Lower leg skin (tissue), 4 donors: ENCODE measurements at regions not wholly inside any gene's neighbourhood (a gene's known extent, or its start where the extent isn't known, plus 50 kb on each side); places are given as distances from the start of the nearest gene placed in this dataset.

ENCODE experiments used
- DNase-seq, 2 donors: peaks; one replicate each; pipeline ENCODE4 v3.0.0-alpha.2; 2019; ENCODE audit warnings: low spot score in 2 of 2
- H3K4me3 ChIP-seq: fragments of 200-600 bp; sonication (generic); 2 replicates; pipeline ENCODE4 v1.5.1; 2017; ENCODE audit warnings: mild to moderate bottlenecking, low read depth; ENCODE audit not compliant: poor library complexity, severe bottlenecking
- POLR2A ChIP-seq, 2 donors: fragments of 450-650 bp; IDR thresholded peaks; one replicate each; pipeline ENCODE4 v1.6.1; 2016 to 2017; ENCODE audit warnings: antibody characterized with exemption in 2 of 2, mild to moderate bottlenecking in 1 of 2, moderate library complexity in 1 of 2
- WGBS, 2 donors: methylation state at CpG; one replicate each; pipeline ENCODE4 v1.1.5; 2018; 5-methylcytosine and 5-hydroxymethylcytosine counted together
- intact Hi-C: fragments of 100-400 bp; cut with DNase I; formaldehyde crosslinking; loops from one replicate; pipeline ENCODE4 v1.15.0; 2023; ENCODE audit warnings: low total_unique reads
- TF ChIP-seq, protein P1 (sequence below), 3 donors: fragments of 450-650 bp; IDR thresholded peaks; one replicate each; pipeline ENCODE4 v1.5.1; 2016; ENCODE audit warnings: antibody characterized with exemption in 3 of 3, mild to moderate bottlenecking in 3 of 3, moderate library complexity in 2 of 3

DNA sequence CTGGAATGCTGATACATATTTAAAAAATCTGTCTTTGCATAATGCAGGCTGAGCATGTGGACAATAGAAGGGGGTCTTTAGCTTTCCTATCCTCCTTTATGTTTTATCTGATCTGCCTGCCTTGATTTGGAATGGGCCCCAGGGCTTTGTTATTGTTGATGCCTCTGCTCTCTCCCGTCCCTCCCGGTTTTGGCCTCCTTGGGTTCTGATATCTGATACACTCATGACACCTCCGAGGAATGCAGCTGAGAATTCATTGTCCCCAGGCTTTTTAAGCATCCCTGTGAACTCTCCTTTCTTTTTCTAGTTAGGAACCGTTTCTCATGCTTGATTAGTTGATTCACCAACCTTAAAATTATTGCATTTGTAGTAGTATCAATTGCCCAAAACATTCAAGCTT is 185.5 kb upstream of the RALGAPA2 start:
- 20 to 22% methylated on average over 4 of the region's 4 CpGs for WGBS, 2 donors
- H3K4me3 ChIP-seq, result no peak overlapping the region
- TF ChIP-seq POLR2A (IDR thresholded peaks at IDR 0.05), result no peak
- TF ChIP-seq, protein P1, sequence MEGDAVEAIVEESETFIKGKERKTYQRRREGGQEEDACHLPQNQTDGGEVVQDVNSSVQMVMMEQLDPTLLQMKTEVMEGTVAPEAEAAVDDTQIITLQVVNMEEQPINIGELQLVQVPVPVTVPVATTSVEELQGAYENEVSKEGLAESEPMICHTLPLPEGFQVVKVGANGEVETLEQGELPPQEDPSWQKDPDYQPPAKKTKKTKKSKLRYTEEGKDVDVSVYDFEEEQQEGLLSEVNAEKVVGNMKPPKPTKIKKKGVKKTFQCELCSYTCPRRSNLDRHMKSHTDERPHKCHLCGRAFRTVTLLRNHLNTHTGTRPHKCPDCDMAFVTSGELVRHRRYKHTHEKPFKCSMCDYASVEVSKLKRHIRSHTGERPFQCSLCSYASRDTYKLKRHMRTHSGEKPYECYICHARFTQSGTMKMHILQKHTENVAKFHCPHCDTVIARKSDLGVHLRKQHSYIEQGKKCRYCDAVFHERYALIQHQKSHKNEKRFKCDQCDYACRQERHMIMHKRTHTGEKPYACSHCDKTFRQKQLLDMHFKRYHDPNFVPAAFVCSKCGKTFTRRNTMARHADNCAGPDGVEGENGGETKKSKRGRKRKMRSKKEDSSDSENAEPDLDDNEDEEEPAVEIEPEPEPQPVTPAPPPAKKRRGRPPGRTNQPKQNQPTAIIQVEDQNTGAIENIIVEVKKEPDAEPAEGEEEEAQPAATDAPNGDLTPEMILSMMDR (IDR thresholded peaks at IDR 0.05), result no peak
- intact Hi-C loops, result no loop called here
- no peak for DNase-seq

DNA sequence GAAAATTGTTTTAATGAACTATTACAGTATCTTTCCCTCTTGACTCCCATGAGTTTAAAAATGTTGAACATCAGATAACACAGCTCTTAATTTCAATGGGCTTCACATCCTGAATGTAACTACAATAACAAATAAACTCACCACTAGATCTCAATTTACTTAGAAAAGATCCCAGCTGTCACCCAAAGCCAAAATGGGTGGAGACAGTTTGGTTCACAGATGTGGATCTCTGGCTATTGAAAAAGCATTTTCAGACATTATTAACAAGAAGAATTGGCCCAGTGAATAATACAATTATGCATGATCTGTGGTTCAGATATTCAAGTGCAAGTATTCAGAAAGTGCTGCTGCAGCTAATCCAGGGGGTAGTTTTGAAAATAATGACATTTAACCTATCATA is 184.7 kb upstream of the RALGAPA2 start:
- intact Hi-C loops, result no loop called here
- TF ChIP-seq, protein P1 (IDR thresholded peaks at IDR 0.05), result no peak
- no peak for DNase-seq

DNA sequence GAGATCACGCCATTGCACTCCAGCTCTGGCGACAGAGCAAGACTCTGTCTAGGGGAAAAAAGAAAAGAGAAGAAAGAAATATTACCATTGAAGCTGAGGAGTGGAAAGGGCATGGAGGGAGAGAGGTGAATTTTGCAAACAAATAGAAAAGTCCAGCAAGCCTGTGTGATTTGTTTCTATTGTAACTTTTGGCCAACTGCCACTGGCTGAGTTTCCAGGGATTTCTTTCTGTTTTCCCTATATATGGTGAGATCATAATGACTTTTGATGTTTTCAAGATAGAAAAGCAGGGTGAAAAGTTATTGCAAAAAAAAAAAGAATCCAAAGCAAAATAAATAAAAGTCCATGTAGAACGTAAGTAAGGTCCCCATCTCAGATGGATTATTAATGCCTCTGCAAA is 184.2 kb upstream of the RALGAPA2 start:
- intact Hi-C loops, result no loop called here
- no peak for TF ChIP-seq POLR2A (IDR thresholded peaks at IDR 0.05)
- TF ChIP-seq, protein P1 (IDR thresholded peaks at IDR 0.05), result no peak
- no peak overlapping the region for H3K4me3 ChIP-seq
- 68 to 77% methylated on average over 3 of the region's 3 CpGs for WGBS, 2 donors
- DNase-seq, result no peak

More for the DNA sequence above, 184.7 kb upstream of the RALGAPA2 start:
- H3K4me3 ChIP-seq, result no peak overlapping the region

DNA sequence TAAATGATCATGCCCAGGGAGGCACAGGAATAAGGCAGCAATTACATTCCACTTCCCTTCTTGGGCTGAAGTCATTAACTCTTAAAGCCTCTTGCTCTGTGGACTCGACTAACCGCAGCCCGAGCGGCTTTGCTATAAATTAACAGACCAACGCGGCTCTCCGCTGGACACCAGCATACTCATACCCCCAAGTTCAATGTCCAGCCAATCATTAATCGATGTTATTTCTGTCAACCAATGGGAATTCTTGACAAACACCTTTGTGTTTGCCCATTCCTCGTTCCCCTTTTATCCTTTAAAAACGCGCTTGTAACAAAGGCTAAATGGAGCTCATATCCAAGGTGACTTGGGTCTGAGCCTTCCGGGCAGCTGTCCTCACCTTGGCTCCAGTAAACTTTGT is 183.1 kb upstream of the RALGAPA2 start:
- TF ChIP-seq, protein P1 (IDR thresholded peaks at IDR 0.05), result no peak
- no peak for TF ChIP-seq POLR2A (IDR thresholded peaks at IDR 0.05)
- 93 to 94% methylated on average over 12 of the region's 12 CpGs for whole genome bisulfite sequencing, 2 donors
- no peak overlapping the region for H3K4me3 ChIP-seq
- DNase-seq, result no peak
- intact Hi-C loops, result no loop called here

DNA sequence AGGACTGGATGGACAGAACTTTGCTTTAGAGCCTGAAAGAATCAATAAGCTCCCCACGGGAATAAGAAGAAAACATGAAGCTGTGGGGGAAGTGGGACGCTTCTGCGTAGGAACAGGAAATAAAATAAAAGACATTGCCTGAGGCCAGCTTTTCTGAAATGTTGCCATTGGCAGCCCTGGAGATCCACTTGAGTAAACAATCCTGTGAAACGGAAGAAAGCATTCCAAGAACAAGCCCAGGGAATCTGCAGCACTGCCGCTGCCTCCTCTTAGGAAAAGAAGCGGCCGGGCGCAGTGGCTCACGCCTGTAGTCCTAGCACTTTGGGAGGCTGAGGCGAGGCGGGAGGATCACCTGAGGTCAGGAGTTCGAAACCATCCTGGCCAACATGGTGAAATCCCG is 182.3 kb upstream of the RALGAPA2 start:
- TF ChIP-seq POLR2A (IDR thresholded peaks at IDR 0.05), result no peak
- TF ChIP-seq, protein P1 (IDR thresholded peaks at IDR 0.05), result no peak
- DNase-seq, result peak in 1 of 2 donors; percentile 57
- H3K4me3 ChIP-seq, result no peak overlapping the region
- intact Hi-C loops, result no loop called here
- WGBS, 2 donors, result 64 to 70% methylated on average over 13 of the region's 13 CpGs

DNA sequence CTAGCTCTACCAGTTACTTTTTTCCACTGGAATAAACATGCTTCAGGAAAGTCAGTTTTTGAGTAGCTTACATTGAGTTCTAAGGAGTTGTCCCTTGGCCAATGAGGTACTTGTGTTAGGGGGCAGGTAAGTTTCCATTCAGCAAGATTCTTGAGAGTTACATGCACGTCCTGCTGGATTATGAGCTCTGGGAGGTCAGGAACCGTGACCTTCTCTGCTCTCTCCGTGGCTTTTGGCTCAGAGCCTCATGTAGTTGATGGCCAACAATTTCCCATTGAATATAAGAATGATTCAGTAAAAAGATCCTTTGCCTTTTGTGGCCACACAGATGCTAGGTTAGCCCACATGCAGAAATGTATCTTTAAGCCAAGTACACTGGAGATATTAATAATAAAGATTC is 181.8 kb upstream of the RALGAPA2 start:
- WGBS, 2 donors, result 40 to 47% methylated on average over 3 of the region's 3 CpGs
- no peak for DNase-seq
- no peak overlapping the region for H3K4me3 ChIP-seq
- intact Hi-C loops, result no loop called here
- TF ChIP-seq, protein P1 (IDR thresholded peaks at IDR 0.05), result no peak
- TF ChIP-seq POLR2A (IDR thresholded peaks at IDR 0.05), result no peak
